ENCODE measurements at regions not wholly inside any gene's neighbourhood (a gene's known extent, or its start where the extent isn't known, plus 50 kb on each side); places are given as distances from the start of the nearest gene placed in this dataset.
A peak's percentile ranks its signal among the peaks of the same experiment; 100 is the strongest.

DNA sequence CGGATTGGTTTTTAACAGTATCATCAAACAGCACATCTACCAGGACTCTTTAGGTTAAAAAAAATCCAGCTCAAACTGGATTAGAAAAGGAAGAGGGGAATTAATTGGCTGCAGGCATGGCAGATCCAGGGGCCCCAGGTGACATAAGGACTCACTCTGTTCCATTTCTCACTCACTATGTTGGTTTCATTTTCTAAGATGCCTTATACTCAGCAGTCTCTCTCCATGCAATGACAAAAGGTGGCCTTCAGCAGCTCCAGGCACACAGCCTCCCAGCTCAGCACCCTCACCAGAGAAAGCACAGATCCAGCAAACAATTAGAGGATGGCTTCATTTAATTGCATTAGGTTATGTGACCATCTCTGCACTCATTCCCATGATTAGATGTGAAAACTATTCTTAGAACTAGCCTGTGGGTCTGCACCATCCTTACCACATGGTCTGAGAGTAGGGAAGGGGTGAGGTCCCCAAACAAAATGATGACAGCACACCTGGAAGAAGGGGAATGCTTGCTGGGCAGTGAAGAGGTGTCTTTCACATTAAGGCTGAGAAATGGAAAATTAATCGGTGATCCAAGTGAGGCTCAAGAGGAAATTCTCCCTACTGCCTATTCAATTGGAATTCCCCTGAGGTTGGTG lies 243.1 kb downstream of the CDH26 start:
- FAIRE-seq (no peak), DNase-seq (ENCODE audit: insufficient read length, low spot score) (no peak)
- TF ChIP-seq, protein P1, sequence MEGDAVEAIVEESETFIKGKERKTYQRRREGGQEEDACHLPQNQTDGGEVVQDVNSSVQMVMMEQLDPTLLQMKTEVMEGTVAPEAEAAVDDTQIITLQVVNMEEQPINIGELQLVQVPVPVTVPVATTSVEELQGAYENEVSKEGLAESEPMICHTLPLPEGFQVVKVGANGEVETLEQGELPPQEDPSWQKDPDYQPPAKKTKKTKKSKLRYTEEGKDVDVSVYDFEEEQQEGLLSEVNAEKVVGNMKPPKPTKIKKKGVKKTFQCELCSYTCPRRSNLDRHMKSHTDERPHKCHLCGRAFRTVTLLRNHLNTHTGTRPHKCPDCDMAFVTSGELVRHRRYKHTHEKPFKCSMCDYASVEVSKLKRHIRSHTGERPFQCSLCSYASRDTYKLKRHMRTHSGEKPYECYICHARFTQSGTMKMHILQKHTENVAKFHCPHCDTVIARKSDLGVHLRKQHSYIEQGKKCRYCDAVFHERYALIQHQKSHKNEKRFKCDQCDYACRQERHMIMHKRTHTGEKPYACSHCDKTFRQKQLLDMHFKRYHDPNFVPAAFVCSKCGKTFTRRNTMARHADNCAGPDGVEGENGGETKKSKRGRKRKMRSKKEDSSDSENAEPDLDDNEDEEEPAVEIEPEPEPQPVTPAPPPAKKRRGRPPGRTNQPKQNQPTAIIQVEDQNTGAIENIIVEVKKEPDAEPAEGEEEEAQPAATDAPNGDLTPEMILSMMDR (IDR thresholded peaks at IDR 0.05; ENCODE audit: insufficient read depth, missing control alignments), result no peak

DNA sequence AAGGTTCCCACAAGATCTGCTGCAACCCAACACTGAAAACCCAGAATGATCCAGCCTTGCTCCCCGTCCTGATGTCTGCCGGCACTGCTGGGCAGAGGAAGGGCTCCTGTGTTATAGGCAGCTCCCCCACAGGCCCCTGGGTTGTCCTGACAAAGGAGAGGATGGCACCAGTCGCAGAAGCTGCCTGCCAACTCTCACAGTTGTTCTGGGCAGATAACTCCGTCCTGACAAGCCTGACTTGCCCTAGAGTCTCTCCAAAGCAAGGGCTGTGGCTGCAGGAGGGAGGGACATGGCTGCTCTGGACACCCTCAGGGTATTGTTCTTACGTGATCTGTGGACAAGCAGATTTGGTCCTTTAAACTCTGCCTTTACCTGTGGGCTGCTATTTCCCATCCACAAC lies 243.8 kb downstream of the CDH26 start:
- no peak for FAIRE-seq
- no peak for DNase-seq (ENCODE audit: insufficient read length, low spot score)
- TF ChIP-seq, protein P1 (IDR thresholded peaks at IDR 0.05; ENCODE audit: insufficient read depth, missing control alignments), result no peak

DNA sequence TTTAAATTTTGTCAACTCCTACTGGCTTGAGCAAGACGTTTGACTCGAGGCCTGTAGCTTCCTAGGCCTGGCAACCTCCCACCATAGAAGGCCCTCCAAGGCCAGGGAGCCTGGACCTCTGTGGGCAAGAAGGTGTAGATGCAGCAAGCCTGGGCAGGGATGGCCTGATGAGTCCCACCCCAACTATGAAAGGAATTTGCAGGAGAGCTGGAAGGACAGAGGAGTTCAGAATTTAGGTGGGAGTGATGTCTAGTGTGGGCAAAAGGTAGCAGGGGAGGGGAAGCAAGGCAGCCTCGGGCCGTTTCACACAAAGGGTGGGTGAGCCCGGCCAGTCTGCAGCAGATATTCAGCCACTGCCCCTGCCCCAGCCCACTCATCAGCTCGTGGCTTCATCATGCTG lies 245.2 kb downstream of the CDH26 start:
- FAIRE-seq (no peak), DNase-seq (ENCODE audit: insufficient read length, low spot score) (no peak)
- TF ChIP-seq, protein P1 (IDR thresholded peaks at IDR 0.05; ENCODE audit: insufficient read depth, missing control alignments), result no peak

DNA sequence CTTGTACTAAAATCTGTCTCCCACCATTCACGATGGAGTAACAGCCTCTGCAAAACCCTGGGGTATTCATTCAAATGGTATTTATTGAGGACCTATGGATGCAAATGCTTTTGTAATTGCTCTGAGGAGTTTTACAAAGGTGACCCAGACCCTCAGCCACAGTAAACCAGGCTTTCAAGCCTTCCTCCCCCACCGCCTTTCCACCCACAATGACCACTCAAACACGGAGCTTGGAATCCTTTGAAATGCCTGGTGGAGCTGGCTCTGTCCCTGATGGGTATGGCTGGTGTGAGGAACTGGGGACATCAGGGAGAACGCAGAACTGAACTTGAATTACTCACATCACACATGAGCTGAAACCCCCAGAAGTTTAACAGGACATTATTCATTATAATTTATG lies 246.4 kb downstream of the CDH26 start:
- DNase-seq (ENCODE audit: insufficient read length, low spot score), result no peak
- TF ChIP-seq, protein P1 (IDR thresholded peaks at IDR 0.05; ENCODE audit: insufficient read depth, missing control alignments), result no peak
- FAIRE-seq, result no peak

DNA sequence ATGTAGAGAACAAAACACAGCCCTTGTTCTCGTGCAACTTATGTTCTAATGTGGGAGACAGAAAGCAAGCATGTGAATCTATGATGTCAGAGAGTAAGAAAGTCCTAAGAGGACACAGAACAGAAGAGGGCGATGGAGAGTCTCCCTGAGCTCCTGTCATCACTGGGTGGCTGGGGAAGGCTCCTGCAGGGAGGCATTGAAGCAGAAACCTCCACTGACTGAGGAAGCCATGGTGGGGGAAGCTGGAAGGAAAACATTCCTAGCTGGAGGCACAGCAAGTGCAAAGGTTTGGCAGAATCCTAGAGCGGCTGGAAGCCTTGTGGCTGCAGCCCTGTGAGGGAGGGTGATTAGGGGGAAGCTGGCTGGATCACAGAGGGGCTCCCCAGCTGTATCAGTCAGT lies 248.0 kb downstream of the CDH26 start:
- TF ChIP-seq, protein P1 (IDR thresholded peaks at IDR 0.05; ENCODE audit: insufficient read depth, missing control alignments), result peak; percentile 37
- DNase-seq (ENCODE audit: insufficient read length, low spot score), result no peak
- no peak for FAIRE-seq

DNA sequence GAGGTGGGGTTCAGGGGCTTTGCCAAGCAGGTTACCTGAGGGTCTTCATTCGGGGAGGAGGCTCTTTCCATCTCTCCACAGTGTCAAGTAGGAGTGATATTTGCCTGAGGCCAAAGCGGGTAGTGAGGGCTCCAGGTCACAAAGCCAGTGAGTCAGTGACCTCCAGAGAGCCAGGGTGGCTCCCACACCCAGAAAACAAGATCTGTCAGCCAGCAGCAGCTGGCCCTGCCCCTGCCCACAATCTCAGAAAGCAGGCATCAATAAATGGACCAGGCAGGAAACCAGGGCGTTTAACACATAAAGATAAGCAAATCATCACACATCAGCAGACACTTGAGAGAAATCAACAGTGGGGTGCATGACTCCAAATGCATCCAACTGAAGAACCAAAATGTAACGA lies 250.8 kb downstream of the CDH26 start:
- TF ChIP-seq, protein P1 (IDR thresholded peaks at IDR 0.05; ENCODE audit: insufficient read depth, missing control alignments), result no peak
- FAIRE-seq, result no peak
- no peak for DNase-seq (ENCODE audit: insufficient read length, low spot score)

DNA sequence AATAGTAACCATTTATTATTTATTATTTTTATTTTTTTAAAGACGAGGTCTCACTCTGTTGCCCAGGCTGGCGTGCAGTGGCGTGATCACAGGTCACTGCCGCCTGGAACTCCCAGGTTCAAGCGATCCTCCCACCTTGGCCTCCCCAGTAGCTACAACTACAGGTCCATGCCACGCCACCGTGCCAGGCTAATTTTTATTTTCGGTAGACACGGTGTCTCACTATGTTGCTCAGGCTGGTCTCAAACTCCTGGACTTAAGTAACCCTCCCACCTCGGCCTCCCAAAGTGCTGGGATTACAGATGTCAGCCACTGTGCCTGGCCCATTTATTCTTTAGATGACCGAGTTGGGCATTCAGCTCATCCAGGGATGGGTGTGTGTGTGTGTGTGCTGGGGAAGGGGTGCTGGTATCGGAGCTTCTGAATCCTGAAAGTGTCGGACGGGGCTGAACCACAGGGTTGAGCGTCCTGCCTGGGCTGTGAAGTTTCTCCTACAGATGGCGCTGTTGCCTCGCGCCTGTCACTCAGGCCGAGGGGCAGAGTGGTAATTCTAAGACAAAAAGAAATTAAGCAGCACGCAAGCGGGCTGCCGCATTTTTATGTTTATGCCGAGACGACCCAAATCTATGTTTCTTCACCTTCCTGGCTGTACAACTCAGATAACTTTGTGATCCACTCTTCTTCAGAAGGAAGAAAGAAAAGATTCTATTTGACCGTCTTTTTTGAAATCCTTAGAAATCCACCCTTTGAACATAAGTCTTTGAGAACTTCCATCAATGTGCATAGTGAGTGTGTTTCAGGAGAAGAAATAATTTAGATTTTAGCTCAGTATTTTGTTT lies 252.8 kb downstream of the CDH26 start:
- DNase-seq (ENCODE audit: insufficient read length, low spot score) (no peak), FAIRE-seq (no peak)
- TF ChIP-seq, protein P1 (IDR thresholded peaks at IDR 0.05; ENCODE audit: insufficient read depth, missing control alignments), result peak; percentile 92

Measured in D721Med (cell line).